ENCODE measurements at regions not wholly inside any gene's neighbourhood (a gene's known extent, or its start where the extent isn't known, plus 50 kb on each side); places are given as distances from the start of the nearest gene placed in this dataset.
"Not testable (repeated sequence)": the region's sequence is repeated elsewhere in the genome, so short reads cannot be mapped to it uniquely, and the experiment has no call there.

GRCh38 chr4:115219315-115219860 is 106.0 kb upstream of the NDST4 start:
- H3K4me3 ChIP-seq (ENCODE audit: low read depth, low read length): no peak overlapping the region
- TF ChIP-seq CTCF (IDR thresholded peaks at IDR 0.05; ENCODE audit: borderline replicate concordance, insufficient read depth, low read depth, low read length): no peak

GRCh38 chr4:115215935-115216334 is 102.5 kb upstream of the NDST4 start:
- H3K4me3 ChIP-seq (ENCODE audit: low read depth, low read length): no peak overlapping the region
- TF ChIP-seq CTCF (IDR thresholded peaks at IDR 0.05; ENCODE audit: borderline replicate concordance, insufficient read depth, low read depth, low read length): no peak

GRCh38 chr4:115213716-115214115 is 100.3 kb upstream of the NDST4 start:
- TF ChIP-seq CTCF (IDR thresholded peaks at IDR 0.05; ENCODE audit: borderline replicate concordance, insufficient read depth, low read depth, low read length): no peak
- no peak overlapping the region for H3K4me3 ChIP-seq (ENCODE audit: low read depth, low read length)

GRCh38 chr4:115201042-115201330 is 87.6 kb upstream of the NDST4 start:
- no peak for TF ChIP-seq CTCF (IDR thresholded peaks at IDR 0.05; ENCODE audit: borderline replicate concordance, insufficient read depth, low read depth, low read length)
- H3K4me3 ChIP-seq (ENCODE audit: low read depth, low read length): no peak overlapping the region

- not testable (repeated sequence) for H3K4me3 ChIP-seq (ENCODE audit: low read depth, low read length)
These were observed 87.0 kb upstream of the NDST4 start for GRCh38 chr4:115200201-115201041.

GRCh38 chr4:115194612-115195011 is 81.2 kb upstream of the NDST4 start:
- not testable (repeated sequence) for H3K4me3 ChIP-seq (ENCODE audit: low read depth, low read length)

GRCh38 chr4:115190529-115190928 is 77.1 kb upstream of the NDST4 start:
- no peak overlapping the region for H3K4me3 ChIP-seq (ENCODE audit: low read depth, low read length)

More at GRCh38 chr4:115190529-115190928, 77.1 kb upstream of the NDST4 start:
- no peak for TF ChIP-seq CTCF (IDR thresholded peaks at IDR 0.05; ENCODE audit: borderline replicate concordance, insufficient read depth, low read depth, low read length)

Measured in GM12875 (cell line).